NCI-H146 treated with DMSO at 0.1 percent for 48 hours (cell line): ENCODE measurements at regions not wholly inside any gene's neighbourhood (a gene's known extent, or its start where the extent isn't known, plus 50 kb on each side); places are given as distances from the start of the nearest gene placed in this dataset.
A peak's percentile ranks its signal among the peaks of the same experiment; 100 is the strongest.

Experiments
- DNase-seq: peaks from one replicate; lab custom pipeline; 2025; ENCODE audit not compliant: unreplicated experiment; lab: John Stamatoyannopoulos, UW

- DNase-seq, result no peak
Observed at GRCh38 chr11:119798656-119799055, 69.7 kb upstream of the NECTIN1 start.

- no peak for DNase-seq
Observed at GRCh38 chr11:119797736-119798135, 68.7 kb upstream of the NECTIN1 start.

- no peak for DNase-seq
Observed at GRCh38 chr11:119797123-119797611, 68.2 kb upstream of the NECTIN1 start.

GRCh38 chr11:119796363-119797060, 67.5 kb upstream of the NECTIN1 start:
- DNase-seq, result no peak

GRCh38 chr11:119795690-119796089, 66.7 kb upstream of the NECTIN1 start:
- no peak for DNase-seq

GRCh38 chr11:119795231-119795630, 66.2 kb upstream of the NECTIN1 start:
- no peak for DNase-seq

GRCh38 chr11:119794756-119795155, 65.8 kb upstream of the NECTIN1 start:
- no peak for DNase-seq

GRCh38 chr11:119794141-119794665, 65.2 kb upstream of the NECTIN1 start:
- DNase-seq, result no peak

- DNase-seq, result no peak
Observed at GRCh38 chr11:119793335-119793984, 64.5 kb upstream of the NECTIN1 start.

GRCh38 chr11:119791701-119792151, 62.7 kb upstream of the NECTIN1 start:
- DNase-seq, result peak; percentile 15

GRCh38 chr11:119791047-119791446, 62.0 kb upstream of the NECTIN1 start:
- DNase-seq, result no peak

GRCh38 chr11:119790476-119790875, 61.5 kb upstream of the NECTIN1 start:
- DNase-seq, result no peak

GRCh38 chr11:119789766-119790407, 60.9 kb upstream of the NECTIN1 start:
- DNase-seq, result no peak

- DNase-seq, result no peak
Observed at GRCh38 chr11:119788911-119789560, 60.0 kb upstream of the NECTIN1 start.

GRCh38 chr11:119788096-119788883, 59.3 kb upstream of the NECTIN1 start:
- no peak for DNase-seq

- peak; percentile 57 for DNase-seq
Observed at GRCh38 chr11:119787074-119787461, 58.1 kb upstream of the NECTIN1 start.

- no peak for DNase-seq
Observed at GRCh38 chr11:119786431-119787073, 57.6 kb upstream of the NECTIN1 start.

GRCh38 chr11:119785131-119785530, 56.1 kb upstream of the NECTIN1 start:
- no peak for DNase-seq

- DNase-seq, result no peak
Observed at GRCh38 chr11:119784421-119784820, 55.4 kb upstream of the NECTIN1 start.
